ENCODE measurements at regions not wholly inside any gene's neighbourhood (a gene's known extent, or its start where the extent isn't known, plus 50 kb on each side); places are given as distances from the start of the nearest gene placed in this dataset.
"Not testable (repeated sequence)": the region's sequence is repeated elsewhere in the genome, so short reads cannot be mapped to it uniquely, and the experiment has no call there.

- Histone ChIP-seq H3K9me3 (no peaks in the 10 kb centered on the region), H3K36me3 (no peaks in the 10 kb centered on the region), H3K4me1 (no peaks in the 10 kb centered on the region), H3K27me3 (no peaks in the 10 kb centered on the region), H3K4me3 (no peak overlapping the region), H3K27ac (no peak overlapping the region)
- intact Hi-C loops (cut with DNase I; ENCODE audit: low total_unique reads) = no loop called here
- no peak for DNase-seq
- no peak for TF ChIP-seq CTCF (IDR thresholded peaks at IDR 0.05)
Measured at GRCh38 chr1:228889289-228889688, 154.0 kb downstream of the RHOU start.

- H3K27me3 ChIP-seq = no peaks in the 10 kb centered on the region
- no peaks in the 10 kb centered on the region for H3K4me1 ChIP-seq
- no peaks in the 10 kb centered on the region for H3K9me3 ChIP-seq
- H3K36me3 ChIP-seq = no peaks in the 10 kb centered on the region
- H3K4me3 ChIP-seq = no peak overlapping the region
- intact Hi-C loops (cut with DNase I; ENCODE audit: low total_unique reads) = no loop called here
- DNase-seq = no peak
- H3K27ac ChIP-seq = no peak overlapping the region
- TF ChIP-seq CTCF (IDR thresholded peaks at IDR 0.05) = no peak
Measured at GRCh38 chr1:228891272-228892034, 156.2 kb downstream of the RHOU start.

GRCh38 chr1:228892200-228892599 is 156.9 kb downstream of the RHOU start:
- DNase-seq; H3K4me3 ChIP-seq; H3K27me3 ChIP-seq; H3K36me3 ChIP-seq; H3K4me1 ChIP-seq; H3K27ac ChIP-seq; intact Hi-C loops (cut with DNase I; ENCODE audit: low total_unique reads); H3K9me3 ChIP-seq: not testable (repeated sequence)

- Histone ChIP-seq H3K27ac (no peak overlapping the region), H3K4me3 (no peak overlapping the region), H3K9me3 (no peaks in the 10 kb centered on the region), H3K4me1 (no peaks in the 10 kb centered on the region), H3K27me3 (no peaks in the 10 kb centered on the region), H3K36me3 (no peaks in the 10 kb centered on the region)
- TF ChIP-seq CTCF (IDR thresholded peaks at IDR 0.05) = no peak
- intact Hi-C loops (cut with DNase I; ENCODE audit: low total_unique reads) = no loop called here
- no peak for DNase-seq
Measured at GRCh38 chr1:228894442-228894989, 159.2 kb downstream of the RHOU start.

- no peak for DNase-seq
- H3K27me3 ChIP-seq = no peaks in the 10 kb centered on the region
- no peak overlapping the region for H3K27ac ChIP-seq
- intact Hi-C loops (cut with DNase I; ENCODE audit: low total_unique reads) = no loop called here
- H3K4me3 ChIP-seq = no peak overlapping the region
- H3K36me3 ChIP-seq = no peaks in the 10 kb centered on the region
- no peaks in the 10 kb centered on the region for H3K9me3 ChIP-seq
- no peak for TF ChIP-seq CTCF (IDR thresholded peaks at IDR 0.05)
- H3K4me1 ChIP-seq = peaks cover 3 to 24% (median 17%) of the 10 kb centered on the region in 4 donors
Measured at GRCh38 chr1:228897901-228898300, 162.6 kb downstream of the RHOU start.

GRCh38 chr1:228898582-228898992 is 163.3 kb downstream of the RHOU start:
- H3K4me3 ChIP-seq = no peak overlapping the region
- no peaks in the 10 kb centered on the region for H3K27me3 ChIP-seq
- H3K36me3 ChIP-seq = no peaks in the 10 kb centered on the region
- peaks cover 8 to 29% (median 21%) of the 10 kb centered on the region in 4 donors for H3K4me1 ChIP-seq
- intact Hi-C loops (cut with DNase I; ENCODE audit: low total_unique reads) = no loop called here
- DNase-seq = no peak
- H3K27ac ChIP-seq = no peak overlapping the region
- TF ChIP-seq CTCF (IDR thresholded peaks at IDR 0.05) = no peak
- H3K9me3 ChIP-seq = peaks cover 0 to 4% (median 3%) of the 10 kb centered on the region in 3 donors

All from tibial artery (tissue), 4 donors.